ENCODE measurements at regions not wholly inside any gene's neighbourhood (a gene's known extent, or its start where the extent isn't known, plus 50 kb on each side); places are given as distances from the start of the nearest gene placed in this dataset.

- TF ChIP-seq, protein P1, sequence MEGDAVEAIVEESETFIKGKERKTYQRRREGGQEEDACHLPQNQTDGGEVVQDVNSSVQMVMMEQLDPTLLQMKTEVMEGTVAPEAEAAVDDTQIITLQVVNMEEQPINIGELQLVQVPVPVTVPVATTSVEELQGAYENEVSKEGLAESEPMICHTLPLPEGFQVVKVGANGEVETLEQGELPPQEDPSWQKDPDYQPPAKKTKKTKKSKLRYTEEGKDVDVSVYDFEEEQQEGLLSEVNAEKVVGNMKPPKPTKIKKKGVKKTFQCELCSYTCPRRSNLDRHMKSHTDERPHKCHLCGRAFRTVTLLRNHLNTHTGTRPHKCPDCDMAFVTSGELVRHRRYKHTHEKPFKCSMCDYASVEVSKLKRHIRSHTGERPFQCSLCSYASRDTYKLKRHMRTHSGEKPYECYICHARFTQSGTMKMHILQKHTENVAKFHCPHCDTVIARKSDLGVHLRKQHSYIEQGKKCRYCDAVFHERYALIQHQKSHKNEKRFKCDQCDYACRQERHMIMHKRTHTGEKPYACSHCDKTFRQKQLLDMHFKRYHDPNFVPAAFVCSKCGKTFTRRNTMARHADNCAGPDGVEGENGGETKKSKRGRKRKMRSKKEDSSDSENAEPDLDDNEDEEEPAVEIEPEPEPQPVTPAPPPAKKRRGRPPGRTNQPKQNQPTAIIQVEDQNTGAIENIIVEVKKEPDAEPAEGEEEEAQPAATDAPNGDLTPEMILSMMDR (conservative IDR thresholded peaks at IDR 0.05; ENCODE audit: low read length): no peak
- TF ChIP-seq EZH2phosphoT487 (IDR thresholded peaks at IDR 0.05; ENCODE audit: borderline replicate concordance): no peak
Measured at GRCh38 chr10:47165168-47165710, 134.8 kb upstream of the GDF10 start.

Data from Loucy (cell line).